K562 (cell line): ENCODE measurements at regions not wholly inside any gene's neighbourhood (a gene's known extent, or its start where the extent isn't known, plus 50 kb on each side); places are given as distances from the start of the nearest gene placed in this dataset.

Source experiments
- BDP1 ChIP-seq: IDR thresholded peaks from 3 replicates; pipeline ENCODE4 v1.6.1; 2011; ENCODE audit not compliant: insufficient read length, insufficient read depth
- CEBPB ChIP-seq: fragments of 450-650 bp; IDR thresholded peaks from 2 replicates; pipeline ENCODE4 v1.6.1; 2016; ENCODE audit warnings: missing genetic modification characterization, missing compliant biosample characterization
- CHD4 ChIP-seq: fragments of 200-600 bp; sonication (generic); IDR thresholded peaks from 3 replicates; pipeline ENCODE4 v1.6.1; 2012; ENCODE audit warnings: low read depth, mild to moderate bottlenecking, mixed read lengths, low read length, inconsistent platforms; ENCODE audit not compliant: insufficient read depth, insufficient replicate concordance, poor library complexity, severe bottlenecking
- CSDE1 ChIP-seq, 2 experiments: fragments of 450-650 bp; IDR thresholded peaks; 2 replicates each; pipeline ENCODE4 v1.6.1; 2016; ENCODE audit warnings: mild to moderate bottlenecking in 1 of 2
- FOS ChIP-seq: IDR thresholded peaks from 3 replicates; pipeline ENCODE4 v1.6.1; 2011; ENCODE audit not compliant: insufficient read length; ENCODE audit errors: extremely low read depth
- HMGN3 ChIP-seq: IDR thresholded peaks from 2 replicates; pipeline ENCODE4 v1.6.1; 2011; ENCODE audit warnings: borderline replicate concordance, low read depth, mild to moderate bottlenecking, mixed read lengths, low read length; ENCODE audit not compliant: insufficient read length; ENCODE audit errors: extremely low read depth
- MAFG ChIP-seq: fragments of 450-650 bp; conservative IDR thresholded peaks from 2 replicates; pipeline ENCODE4 v1.6.1; 2016; ENCODE audit warnings: missing genetic modification characterization, missing compliant biosample characterization
- NUFIP1 ChIP-seq: fragments of 450-650 bp; IDR thresholded peaks from 2 replicates; pipeline ENCODE4 v1.6.1; 2018; ENCODE audit not compliant: partially characterized antibody
- POU5F1 ChIP-seq: fragments of 150-350 bp; IDR thresholded peaks from 2 replicates; pipeline ENCODE4 v1.6.1; 2014; ENCODE audit warnings: borderline replicate concordance, low read length, low read depth, mild to moderate bottlenecking; ENCODE audit not compliant: partially characterized antibody
- RAD51 ChIP-seq: fragments of 450-650 bp; IDR thresholded peaks from 2 replicates; pipeline ENCODE4 v1.7.1; 2016; ENCODE audit warnings: low read depth, mild to moderate bottlenecking, borderline replicate concordance
- SIN3A ChIP-seq, 2 experiments: fragments of 150-350 bp in 1 of 2; IDR thresholded peaks; 2 replicates each; pipeline ENCODE4 v1.6.1; 2011 to 2016; ENCODE audit warnings: borderline replicate concordance in 2 of 2, low read depth in 2 of 2, low read length in 2 of 2, mild to moderate bottlenecking in 2 of 2, moderate library complexity in 2 of 2; ENCODE audit not compliant: control insufficient read depth in 1 of 2
- ZNF436 ChIP-seq: fragments of 250-450, 450-650 bp; sonication (Bioruptor Pico); formaldehyde crosslinking; IDR thresholded peaks from 2 replicates; pipeline ENCODE4 v1.7.0; 2020; ENCODE audit warnings: mild to moderate bottlenecking
- TF ChIP-seq, protein P1 (sequence below): fragments of 200-600 bp; sonication (generic); IDR thresholded peaks from one replicate; pipeline ENCODE4 v1.6.1; 2012; ENCODE audit warnings: mild to moderate bottlenecking, low read depth, low read length, inconsistent platforms
- TF ChIP-seq, protein P2 (sequence below), 3 experiments: fragments of 200-800 bp in 1 of 3; sonication (Bioruptor generic) in 1 of 3; sonication (generic) in 1 of 3; formaldehyde crosslinking in 1 of 3; IDR thresholded peaks; 2 replicates each; pipeline versions ENCODE4 v1.6.1 to v1.8.0; 2016 to 2022; ENCODE audit warnings: mild to moderate bottlenecking in 2 of 3, missing compliant biosample characterization in 2 of 3, missing genetic modification characterization in 2 of 3, missing genetic modification reagents in 1 of 3

DNA sequence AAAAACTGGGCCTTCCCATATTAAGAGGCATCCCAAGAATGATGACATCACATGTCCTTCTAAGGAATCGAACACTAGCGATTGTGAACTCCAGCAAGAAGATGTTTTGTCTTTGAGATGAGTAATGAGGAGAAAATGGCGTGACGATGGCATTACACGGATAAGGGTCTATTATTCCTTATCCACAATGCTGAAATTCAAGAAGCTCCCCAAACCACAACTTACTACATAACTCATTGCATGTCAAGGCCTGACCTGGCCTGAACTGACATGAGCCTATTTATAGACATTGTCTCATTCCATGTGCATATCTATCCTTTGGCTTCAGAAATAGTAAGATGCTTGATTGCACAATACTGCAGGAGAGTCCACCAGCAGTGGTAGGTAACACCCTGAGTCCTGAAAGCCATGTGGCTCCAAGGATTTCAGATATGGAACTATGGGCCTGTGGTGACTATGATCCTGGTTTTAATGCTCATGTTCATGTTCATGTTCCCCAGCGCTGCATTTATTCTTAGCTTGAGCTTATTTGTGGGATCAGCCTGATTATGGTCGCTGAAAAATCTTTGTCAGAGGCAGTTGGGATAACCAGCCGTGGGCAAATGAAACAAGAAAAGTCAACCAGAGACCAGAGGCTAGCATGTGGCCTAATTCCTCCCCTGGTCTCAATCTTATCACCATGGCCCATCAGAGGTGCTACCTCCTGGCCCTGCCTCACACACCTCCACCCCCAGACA lies 183.2 kb upstream of the JARID2 start (continued):
- TF ChIP-seq, protein P1, sequence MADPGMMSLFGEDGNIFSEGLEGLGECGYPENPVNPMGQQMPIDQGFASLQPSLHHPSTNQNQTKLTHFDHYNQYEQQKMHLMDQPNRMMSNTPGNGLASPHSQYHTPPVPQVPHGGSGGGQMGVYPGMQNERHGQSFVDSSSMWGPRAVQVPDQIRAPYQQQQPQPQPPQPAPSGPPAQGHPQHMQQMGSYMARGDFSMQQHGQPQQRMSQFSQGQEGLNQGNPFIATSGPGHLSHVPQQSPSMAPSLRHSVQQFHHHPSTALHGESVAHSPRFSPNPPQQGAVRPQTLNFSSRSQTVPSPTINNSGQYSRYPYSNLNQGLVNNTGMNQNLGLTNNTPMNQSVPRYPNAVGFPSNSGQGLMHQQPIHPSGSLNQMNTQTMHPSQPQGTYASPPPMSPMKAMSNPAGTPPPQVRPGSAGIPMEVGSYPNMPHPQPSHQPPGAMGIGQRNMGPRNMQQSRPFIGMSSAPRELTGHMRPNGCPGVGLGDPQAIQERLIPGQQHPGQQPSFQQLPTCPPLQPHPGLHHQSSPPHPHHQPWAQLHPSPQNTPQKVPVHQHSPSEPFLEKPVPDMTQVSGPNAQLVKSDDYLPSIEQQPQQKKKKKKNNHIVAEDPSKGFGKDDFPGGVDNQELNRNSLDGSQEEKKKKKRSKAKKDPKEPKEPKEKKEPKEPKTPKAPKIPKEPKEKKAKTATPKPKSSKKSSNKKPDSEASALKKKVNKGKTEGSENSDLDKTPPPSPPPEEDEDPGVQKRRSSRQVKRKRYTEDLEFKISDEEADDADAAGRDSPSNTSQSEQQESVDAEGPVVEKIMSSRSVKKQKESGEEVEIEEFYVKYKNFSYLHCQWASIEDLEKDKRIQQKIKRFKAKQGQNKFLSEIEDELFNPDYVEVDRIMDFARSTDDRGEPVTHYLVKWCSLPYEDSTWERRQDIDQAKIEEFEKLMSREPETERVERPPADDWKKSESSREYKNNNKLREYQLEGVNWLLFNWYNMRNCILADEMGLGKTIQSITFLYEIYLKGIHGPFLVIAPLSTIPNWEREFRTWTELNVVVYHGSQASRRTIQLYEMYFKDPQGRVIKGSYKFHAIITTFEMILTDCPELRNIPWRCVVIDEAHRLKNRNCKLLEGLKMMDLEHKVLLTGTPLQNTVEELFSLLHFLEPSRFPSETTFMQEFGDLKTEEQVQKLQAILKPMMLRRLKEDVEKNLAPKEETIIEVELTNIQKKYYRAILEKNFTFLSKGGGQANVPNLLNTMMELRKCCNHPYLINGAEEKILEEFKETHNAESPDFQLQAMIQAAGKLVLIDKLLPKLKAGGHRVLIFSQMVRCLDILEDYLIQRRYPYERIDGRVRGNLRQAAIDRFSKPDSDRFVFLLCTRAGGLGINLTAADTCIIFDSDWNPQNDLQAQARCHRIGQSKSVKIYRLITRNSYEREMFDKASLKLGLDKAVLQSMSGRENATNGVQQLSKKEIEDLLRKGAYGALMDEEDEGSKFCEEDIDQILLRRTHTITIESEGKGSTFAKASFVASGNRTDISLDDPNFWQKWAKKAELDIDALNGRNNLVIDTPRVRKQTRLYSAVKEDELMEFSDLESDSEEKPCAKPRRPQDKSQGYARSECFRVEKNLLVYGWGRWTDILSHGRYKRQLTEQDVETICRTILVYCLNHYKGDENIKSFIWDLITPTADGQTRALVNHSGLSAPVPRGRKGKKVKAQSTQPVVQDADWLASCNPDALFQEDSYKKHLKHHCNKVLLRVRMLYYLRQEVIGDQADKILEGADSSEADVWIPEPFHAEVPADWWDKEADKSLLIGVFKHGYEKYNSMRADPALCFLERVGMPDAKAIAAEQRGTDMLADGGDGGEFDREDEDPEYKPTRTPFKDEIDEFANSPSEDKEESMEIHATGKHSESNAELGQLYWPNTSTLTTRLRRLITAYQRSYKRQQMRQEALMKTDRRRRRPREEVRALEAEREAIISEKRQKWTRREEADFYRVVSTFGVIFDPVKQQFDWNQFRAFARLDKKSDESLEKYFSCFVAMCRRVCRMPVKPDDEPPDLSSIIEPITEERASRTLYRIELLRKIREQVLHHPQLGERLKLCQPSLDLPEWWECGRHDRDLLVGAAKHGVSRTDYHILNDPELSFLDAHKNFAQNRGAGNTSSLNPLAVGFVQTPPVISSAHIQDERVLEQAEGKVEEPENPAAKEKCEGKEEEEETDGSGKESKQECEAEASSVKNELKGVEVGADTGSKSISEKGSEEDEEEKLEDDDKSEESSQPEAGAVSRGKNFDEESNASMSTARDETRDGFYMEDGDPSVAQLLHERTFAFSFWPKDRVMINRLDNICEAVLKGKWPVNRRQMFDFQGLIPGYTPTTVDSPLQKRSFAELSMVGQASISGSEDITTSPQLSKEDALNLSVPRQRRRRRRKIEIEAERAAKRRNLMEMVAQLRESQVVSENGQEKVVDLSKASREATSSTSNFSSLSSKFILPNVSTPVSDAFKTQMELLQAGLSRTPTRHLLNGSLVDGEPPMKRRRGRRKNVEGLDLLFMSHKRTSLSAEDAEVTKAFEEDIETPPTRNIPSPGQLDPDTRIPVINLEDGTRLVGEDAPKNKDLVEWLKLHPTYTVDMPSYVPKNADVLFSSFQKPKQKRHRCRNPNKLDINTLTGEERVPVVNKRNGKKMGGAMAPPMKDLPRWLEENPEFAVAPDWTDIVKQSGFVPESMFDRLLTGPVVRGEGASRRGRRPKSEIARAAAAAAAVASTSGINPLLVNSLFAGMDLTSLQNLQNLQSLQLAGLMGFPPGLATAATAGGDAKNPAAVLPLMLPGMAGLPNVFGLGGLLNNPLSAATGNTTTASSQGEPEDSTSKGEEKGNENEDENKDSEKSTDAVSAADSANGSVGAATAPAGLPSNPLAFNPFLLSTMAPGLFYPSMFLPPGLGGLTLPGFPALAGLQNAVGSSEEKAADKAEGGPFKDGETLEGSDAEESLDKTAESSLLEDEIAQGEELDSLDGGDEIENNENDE, result no peak
- peak; percentile 100 for TF ChIP-seq CEBPB
- no peak for TF ChIP-seq CSDE1 (IDR thresholded peaks at IDR 0.05)
- TF ChIP-seq CHD4, result no peak
- TF ChIP-seq, protein P2, sequence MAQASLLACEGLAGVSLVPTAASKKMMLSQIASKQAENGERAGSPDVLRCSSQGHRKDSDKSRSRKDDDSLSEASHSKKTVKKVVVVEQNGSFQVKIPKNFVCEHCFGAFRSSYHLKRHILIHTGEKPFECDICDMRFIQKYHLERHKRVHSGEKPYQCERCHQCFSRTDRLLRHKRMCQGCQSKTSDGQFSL (CRISPR knock-in tag; IDR thresholded peaks at IDR 0.05), result no peak
- TF ChIP-seq, protein P2 (tag; IDR thresholded peaks at IDR 0.05), result no peak
- no peak for TF ChIP-seq BDP1
- TF ChIP-seq MAFG, result no peak
- no peak for TF ChIP-seq NUFIP1
- no peak for TF ChIP-seq SIN3A (IDR thresholded peaks at IDR 0.05; ENCODE audit: borderline replicate concordance in 2 of 2, control insufficient read depth in 1 of 2, low read depth in 2 of 2, low read length in 2 of 2)
- no peak for TF ChIP-seq POU5F1
- TF ChIP-seq ZNF436 (CRISPR knock-in tag), result no peak
- TF ChIP-seq RAD51, result no peak
- no peak for TF ChIP-seq FOS
- no peak for TF ChIP-seq HMGN3
